H1 (cell line): ENCODE measurements at regions not wholly inside any gene's neighbourhood (a gene's known extent, or its start where the extent isn't known, plus 50 kb on each side); places are given as distances from the start of the nearest gene placed in this dataset.

Source experiments
- CTCF ChIP-seq, 3 experiments: IDR thresholded peaks; 1 replicate in 2 of 3; 2 replicates in 1 of 3; pipeline versions ENCODE4 v1.5.1 to v1.6.1; 2011; ENCODE audit warnings: low read length in 3 of 3, mild to moderate bottlenecking in 3 of 3, inconsistent platforms in 2 of 3, low read depth in 1 of 3, moderate library complexity in 1 of 3; ENCODE audit not compliant: insufficient read depth in 1 of 3; ENCODE audit errors: control extremely low read depth in 1 of 3
- POLR2A ChIP-seq, 2 experiments: IDR thresholded peaks; 1 replicate in 1 of 2; 2 replicates in 1 of 2; pipeline ENCODE4 v1.6.1; 2011; ENCODE audit warnings: low read depth in 2 of 2, low read length in 2 of 2, mild to moderate bottlenecking in 2 of 2; ENCODE audit errors: control extremely low read depth in 1 of 2

- TF ChIP-seq CTCF (IDR thresholded peaks at IDR 0.05; ENCODE audit: control extremely low read depth in 1 of 3, insufficient read depth in 1 of 3, low read depth in 1 of 3, low read length in 3 of 3), result no peak
- no peak for TF ChIP-seq POLR2A (IDR thresholded peaks at IDR 0.05; ENCODE audit: control extremely low read depth in 1 of 2, low read depth in 2 of 2, low read length in 2 of 2)
Measured at GRCh38 chr7:49371771-49372170, 401.7 kb upstream of the VWC2 start.
